ENCODE measurements at regions not wholly inside any gene's neighbourhood (a gene's known extent, or its start where the extent isn't known, plus 50 kb on each side); places are given as distances from the start of the nearest gene placed in this dataset.
"Not testable (repeated sequence)": the region's sequence is repeated elsewhere in the genome, so short reads cannot be mapped to it uniquely, and the experiment has no call there.

DNA sequence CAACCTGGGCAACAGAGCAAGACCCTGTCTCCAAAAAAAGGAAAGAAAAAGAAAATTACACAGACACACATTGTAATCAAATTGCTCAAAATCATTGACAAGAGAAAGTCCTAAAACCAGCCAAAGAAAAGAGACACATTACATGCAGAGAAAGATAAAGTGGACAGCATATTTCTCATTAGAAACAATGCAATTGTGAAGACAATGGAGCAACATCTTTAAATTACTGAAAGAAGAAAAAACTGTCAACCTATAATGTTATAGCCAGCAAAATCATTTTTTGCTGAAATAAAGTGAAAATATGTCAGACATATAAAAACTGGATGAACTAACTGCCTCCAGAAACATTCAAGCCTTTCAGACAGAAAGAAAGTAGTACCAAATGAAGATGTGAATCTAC, 120.6 kb downstream of the TMEM167A start:
- DNase-seq (ENCODE audit: low read depth in 2 of 2): no peak

DNA sequence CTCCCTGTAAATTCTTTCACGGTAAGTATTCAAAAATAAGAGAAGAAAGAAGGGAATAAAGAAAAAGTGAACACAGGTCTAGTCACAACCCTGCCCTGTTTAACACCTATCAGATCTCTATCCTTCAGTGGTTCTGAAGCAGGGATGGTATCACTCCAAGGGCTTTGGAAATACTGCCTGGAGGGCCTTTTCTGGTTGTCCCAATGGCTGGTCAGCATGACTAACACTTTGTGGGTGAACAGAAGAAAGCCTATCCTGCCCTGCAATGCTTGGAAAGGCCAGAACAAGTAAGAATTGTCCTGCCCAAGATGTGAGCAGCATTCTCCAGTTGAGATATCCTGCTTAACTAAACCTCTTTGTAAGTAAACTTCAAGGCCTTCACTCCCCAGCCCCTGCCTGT, 124.9 kb downstream of the TMEM167A start:
- DNase-seq (ENCODE audit: low read depth in 2 of 2): no peak

DNA sequence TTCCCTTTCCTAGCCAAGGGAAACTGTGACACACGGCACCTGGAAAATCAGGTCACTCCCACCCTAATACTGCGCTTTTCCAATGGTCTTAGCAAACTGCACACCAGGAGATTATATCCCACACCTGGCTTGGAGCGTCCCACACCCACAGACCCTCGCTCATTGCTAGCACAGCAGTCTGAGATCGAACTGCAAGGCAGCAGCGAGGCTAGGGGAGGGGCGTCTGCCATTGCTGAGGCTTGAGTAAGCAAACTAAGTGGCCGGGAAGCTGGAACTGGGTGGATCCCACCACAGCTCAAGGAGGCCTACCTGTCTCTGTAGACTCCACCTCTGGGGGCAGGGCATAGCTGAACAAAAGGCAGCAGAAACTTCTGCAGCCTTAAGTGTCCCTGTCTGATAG, 132.9 kb downstream of the TMEM167A start:
- not testable (repeated sequence) for DNase-seq (ENCODE audit: low read depth in 2 of 2)

DNA sequence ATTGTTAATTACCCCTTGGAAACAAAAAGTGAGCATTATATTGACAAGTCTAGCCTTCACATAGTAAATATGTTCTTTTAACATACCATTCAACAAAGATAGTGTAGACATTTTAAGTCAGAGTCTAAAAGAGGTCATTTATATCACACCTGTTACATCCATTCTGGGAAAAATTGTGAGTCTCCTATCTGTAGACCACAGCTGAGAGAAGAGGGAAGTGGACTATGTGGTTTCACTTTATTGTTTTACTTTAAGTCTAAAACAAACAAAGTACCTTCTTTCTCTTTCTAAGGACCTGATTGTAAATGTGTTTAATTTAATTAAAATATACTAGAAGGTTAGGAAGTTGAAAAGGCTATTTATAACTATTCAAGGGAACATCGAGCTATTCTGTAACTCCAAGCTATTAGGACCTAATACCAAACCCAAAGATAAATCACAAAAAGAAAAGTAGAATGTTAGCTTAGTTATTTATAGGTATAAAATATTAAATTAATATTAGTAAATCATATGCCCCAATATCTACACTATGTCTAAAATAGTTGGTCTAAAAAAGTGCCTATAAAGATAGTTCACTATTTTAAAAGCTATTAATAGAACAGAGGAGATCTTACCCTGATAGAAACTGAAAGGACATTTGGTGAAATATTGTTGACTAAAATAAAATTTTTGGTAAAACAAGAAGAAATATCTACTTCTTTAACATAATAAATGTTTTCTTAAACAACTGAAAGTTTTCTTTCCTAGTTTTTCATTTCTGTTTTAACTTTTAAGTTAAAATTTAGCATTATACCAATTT, 134.9 kb downstream of the TMEM167A start:
- no peak for DNase-seq (ENCODE audit: low read depth in 2 of 2)

DNA sequence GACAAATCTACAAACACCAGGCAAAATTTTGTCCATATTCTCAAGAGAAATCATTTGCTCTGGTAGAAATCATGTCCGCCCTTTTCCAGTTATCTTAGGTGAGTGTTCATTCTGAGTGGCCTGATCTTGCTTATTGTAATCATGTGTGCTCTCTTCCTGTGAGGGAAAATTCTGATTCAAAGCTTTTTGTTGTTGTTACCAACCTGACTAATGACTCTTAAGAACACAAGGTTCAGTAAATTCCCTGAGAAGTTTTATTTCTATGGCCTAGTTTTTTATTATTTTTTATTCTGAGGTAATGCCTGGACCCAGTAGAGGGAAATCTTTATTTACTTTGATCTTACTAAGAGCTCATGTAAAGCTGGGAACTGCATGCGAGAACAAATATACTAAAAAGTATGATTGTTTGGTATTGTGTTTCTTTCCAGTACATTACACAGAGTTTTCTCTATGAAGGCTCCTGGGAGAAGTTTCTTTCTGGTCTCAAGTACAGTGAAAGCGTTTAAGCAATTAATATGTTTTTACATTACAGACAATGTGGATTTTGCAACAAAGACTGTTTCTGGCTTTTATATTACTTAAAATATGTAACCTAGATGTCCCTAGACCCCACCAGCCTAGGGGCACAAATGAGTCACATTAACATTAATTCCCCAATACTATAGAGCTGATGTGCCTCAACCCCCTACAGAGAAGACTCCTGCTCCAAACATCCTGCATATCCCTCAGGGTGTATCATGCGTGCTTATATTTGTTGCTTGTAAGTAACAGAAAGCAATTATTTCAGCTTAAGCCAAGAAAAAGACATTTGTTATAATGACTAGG, 138.1 kb downstream of the TMEM167A start:
- DNase-seq (ENCODE audit: low read depth in 2 of 2): no peak

GRCh38 chr5:82932473-82933220, 144.5 kb downstream of the TMEM167A start:
- not testable (repeated sequence) for DNase-seq (ENCODE audit: low read depth in 2 of 2)

DNA sequence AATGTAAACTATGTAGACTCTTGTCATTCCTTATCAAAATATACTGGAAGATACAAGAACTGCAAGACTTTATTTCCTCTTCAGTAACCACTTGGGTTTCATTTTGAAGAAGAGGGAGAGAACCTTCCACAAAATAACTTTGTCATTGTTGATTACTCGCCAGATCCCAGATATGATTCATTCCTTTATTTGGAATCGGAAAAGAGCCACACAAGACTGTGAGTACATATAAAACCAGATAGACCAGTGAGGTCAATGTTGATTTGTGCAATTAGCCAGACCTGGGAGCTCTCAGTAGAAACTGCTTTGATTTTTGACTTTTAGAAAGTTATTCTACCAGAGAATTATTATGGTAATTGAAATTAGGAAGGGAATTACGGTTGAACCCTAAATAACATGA, 146.1 kb downstream of the TMEM167A start:
- no peak for DNase-seq (ENCODE audit: low read depth in 2 of 2)

- no peak for DNase-seq (ENCODE audit: low read depth in 2 of 2)
Measured at GRCh38 chr5:82925061-82925411, 152.2 kb downstream of the TMEM167A start.

GRCh38 chr5:82924226-82925060, 152.8 kb downstream of the TMEM167A start:
- DNase-seq (ENCODE audit: low read depth in 2 of 2): no peak

- no peak for DNase-seq (ENCODE audit: low read depth in 2 of 2)
Measured at GRCh38 chr5:82922086-82922734, 155.0 kb downstream of the TMEM167A start.

- no peak for DNase-seq (ENCODE audit: low read depth in 2 of 2)
Measured at GRCh38 chr5:82918311-82919031, 158.7 kb downstream of the TMEM167A start.

- DNase-seq (ENCODE audit: low read depth in 2 of 2): no peak
Measured at GRCh38 chr5:82917584-82917983, 159.6 kb downstream of the TMEM167A start.

GRCh38 chr5:82913971-82914370, 163.2 kb downstream of the TMEM167A start:
- DNase-seq (ENCODE audit: low read depth in 2 of 2): no peak

DNA sequence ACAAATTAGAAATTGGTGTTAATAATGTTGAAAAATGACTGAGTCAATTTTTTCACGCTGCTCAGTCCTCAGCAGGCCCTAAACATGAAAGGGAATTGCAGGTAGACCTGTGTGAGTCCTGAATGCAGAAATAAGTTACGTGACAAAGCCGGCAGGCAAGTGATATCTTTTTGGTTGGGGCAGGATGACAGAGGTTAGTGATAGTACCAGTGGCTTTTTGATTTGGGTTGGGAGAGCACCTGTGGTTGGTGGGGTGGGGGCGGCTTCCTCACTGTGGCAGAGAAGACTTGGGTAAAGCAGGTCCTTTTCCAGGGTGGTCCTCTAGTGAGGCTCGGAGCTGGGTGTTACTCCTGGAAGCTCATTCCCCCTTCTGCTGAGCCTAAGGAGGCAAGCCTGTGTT, 164.7 kb downstream of the TMEM167A start:
- DNase-seq (ENCODE audit: low read depth in 2 of 2): no peak

- DNase-seq (ENCODE audit: low read depth in 2 of 2): no peak
Measured at GRCh38 chr5:82911910-82912309, 165.3 kb downstream of the TMEM167A start.

DNA sequence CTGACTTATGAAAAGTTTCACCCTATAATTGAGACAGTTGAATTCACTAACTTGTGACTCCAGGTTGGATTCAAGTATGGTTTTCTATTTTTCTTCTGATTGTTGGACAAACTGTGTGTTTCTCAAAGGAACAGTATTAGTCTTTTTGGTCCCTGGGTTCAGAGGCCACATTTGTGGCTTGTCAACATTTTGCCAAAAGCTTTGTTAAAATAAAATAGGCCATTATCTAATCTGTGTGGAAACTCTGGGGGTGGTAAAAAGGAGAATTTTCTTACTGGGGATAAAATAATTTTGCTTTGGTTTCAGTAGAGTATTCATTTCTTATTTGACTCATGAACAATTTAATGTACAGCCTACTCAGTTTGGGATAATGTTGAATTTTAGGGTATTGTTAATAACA, 166.3 kb downstream of the TMEM167A start:
- no peak for DNase-seq (ENCODE audit: low read depth in 2 of 2)

DNA sequence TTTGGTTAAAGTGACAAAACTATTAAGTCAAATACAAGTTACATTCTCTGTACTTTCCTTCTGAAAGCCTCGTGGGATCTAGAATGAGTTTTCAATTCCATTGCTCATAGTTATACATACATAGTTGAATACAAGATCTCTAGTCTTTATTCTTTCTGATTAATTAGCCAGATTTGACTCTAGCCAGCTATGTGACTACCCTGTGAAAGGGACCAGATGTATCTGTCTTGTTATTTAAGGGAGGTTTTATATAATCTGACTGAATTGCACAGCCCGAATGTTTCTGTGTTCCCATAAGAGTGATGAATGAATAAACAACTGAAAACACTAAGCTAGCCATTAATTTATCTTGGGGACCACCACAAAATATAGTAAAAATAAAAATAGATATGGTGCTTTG, 166.7 kb downstream of the TMEM167A start:
- DNase-seq (ENCODE audit: low read depth in 2 of 2): no peak

DNA sequence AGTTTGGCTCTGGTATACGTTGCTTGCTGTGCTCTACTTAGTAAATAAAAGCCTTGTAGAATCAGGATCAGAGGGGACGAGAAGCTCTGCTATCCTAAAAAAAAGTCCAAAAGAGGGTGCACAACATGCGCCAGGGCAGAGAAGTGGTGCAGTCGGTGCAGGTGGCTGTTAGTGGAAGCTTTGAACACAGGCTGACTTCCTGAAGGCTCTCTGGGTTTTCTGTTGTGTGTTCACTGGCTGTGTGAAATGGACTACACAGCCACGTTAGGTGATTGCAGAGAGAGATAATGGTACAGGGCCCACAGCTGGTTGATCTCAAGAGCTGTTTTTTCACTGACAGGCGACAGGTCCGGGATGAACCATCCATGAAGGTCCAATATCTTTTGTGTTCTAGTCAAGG, 167.4 kb downstream of the TMEM167A start:
- no peak for DNase-seq (ENCODE audit: low read depth in 2 of 2)

DNA sequence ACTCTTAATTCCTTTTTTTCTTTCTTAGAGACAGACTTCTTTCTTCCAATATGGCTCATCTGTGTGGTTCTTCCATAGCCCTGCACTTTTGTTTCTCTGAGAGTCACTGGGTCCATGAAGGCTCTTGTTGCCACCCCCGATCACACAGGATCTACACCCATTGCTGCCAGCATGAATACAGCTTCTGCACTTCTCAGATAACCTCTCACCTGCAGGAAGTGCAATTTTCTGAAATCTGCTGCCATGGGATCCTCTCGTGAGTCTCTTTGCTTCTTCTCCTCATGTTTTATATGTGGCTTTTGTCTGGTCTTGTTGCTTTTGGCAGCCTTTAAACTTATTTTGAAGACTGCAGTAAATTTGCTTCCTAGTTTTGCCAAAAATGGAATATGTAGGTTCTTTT, 171.2 kb downstream of the TMEM167A start:
- DNase-seq (ENCODE audit: low read depth in 2 of 2): no peak

GRCh38 chr5:82901281-82901888, 175.8 kb downstream of the TMEM167A start:
- no peak for DNase-seq (ENCODE audit: low read depth in 2 of 2)
